ENCODE measurements at regions not wholly inside any gene's neighbourhood (a gene's known extent, or its start where the extent isn't known, plus 50 kb on each side); places are given as distances from the start of the nearest gene placed in this dataset.

DNA sequence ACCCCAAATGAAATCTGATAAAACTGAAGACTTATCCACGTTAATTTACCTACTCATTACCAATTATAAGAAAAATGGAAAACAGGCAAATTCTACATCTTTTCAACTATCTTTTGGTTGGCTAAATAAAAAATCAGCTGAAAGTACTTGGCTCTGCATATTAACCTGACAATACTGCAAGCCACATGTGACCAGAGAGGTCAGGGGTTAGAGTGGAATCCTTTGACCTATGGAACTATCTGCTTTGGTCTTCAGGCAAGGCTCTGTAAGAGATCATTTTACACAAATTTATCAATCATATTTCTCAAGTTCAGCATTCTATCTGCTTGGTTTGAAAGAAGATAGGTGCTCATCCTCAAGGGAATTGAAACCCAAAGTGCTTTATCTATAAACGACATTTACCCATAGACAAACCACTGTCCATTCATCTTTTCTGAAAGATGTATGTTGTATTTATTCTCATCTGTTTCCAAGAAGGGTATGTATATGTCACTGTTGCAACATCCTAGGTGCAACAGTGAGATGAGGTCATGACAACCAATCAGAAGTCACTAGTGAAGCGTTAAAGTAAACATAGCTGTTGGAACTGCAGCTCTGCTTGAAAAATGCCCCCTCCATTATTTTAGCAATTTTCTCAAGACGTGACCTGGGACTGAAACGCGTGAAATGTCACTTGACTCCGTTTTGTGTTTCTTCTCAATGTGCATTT, 144.9 kb upstream of the POU5F2 start (continued):
- TF ChIP-seq, protein P1, sequence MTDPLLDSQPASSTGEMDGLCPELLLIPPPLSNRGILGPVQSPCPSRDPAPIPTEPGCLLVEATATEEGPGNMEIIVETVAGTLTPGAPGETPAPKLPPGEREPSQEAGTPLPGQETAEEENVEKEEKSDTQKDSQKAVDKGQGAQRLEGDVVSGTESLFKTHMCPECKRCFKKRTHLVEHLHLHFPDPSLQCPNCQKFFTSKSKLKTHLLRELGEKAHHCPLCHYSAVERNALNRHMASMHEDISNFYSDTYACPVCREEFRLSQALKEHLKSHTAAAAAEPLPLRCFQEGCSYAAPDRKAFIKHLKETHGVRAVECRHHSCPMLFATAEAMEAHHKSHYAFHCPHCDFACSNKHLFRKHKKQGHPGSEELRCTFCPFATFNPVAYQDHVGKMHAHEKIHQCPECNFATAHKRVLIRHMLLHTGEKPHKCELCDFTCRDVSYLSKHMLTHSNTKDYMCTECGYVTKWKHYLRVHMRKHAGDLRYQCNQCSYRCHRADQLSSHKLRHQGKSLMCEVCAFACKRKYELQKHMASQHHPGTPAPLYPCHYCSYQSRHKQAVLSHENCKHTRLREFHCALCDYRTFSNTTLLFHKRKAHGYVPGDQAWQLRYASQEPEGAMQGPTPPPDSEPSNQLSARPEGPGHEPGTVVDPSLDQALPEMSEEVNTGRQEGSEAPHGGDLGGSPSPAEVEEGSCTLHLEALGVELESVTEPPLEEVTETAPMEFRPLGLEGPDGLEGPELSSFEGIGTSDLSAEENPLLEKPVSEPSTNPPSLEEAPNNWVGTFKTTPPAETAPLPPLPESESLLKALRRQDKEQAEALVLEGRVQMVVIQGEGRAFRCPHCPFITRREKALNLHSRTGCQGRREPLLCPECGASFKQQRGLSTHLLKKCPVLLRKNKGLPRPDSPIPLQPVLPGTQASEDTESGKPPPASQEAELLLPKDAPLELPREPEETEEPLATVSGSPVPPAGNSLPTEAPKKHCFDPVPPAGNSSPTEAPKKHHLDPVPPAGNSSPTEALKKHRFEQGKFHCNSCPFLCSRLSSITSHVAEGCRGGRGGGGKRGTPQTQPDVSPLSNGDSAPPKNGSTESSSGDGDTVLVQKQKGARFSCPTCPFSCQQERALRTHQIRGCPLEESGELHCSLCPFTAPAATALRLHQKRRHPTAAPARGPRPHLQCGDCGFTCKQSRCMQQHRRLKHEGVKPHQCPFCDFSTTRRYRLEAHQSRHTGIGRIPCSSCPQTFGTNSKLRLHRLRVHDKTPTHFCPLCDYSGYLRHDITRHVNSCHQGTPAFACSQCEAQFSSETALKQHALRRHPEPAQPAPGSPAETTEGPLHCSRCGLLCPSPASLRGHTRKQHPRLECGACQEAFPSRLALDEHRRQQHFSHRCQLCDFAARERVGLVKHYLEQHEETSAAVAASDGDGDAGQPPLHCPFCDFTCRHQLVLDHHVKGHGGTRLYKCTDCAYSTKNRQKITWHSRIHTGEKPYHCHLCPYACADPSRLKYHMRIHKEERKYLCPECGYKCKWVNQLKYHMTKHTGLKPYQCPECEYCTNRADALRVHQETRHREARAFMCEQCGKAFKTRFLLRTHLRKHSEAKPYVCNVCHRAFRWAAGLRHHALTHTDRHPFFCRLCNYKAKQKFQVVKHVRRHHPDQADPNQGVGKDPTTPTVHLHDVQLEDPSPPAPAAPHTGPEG (CRISPR knock-in tag; IDR thresholded peaks at IDR 0.05): no peak
- TF ChIP-seq TCF7 (IDR thresholded peaks at IDR 0.05; ENCODE audit: low read depth) (no peak), ZNF224 (CRISPR knock-in tag; IDR thresholded peaks at IDR 0.05) (no peak)

DNA sequence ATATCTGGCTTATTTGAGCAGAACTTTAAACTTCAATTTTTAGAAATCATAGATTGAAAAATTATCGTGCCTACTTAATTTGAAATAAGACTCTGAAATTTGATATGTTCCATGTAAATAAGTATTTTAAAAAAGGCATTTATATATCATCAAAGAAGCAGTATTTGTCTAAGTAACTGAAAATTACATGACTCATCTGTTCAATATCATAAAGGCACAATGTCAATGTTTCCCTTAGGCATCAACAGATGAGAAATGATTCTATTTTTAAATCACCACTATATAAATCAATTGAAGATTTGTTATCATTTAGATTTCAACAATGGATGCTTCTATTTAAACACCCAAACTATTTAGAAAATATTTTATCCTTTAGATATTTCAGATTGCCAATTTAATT, 142.9 kb upstream of the POU5F2 start:
- intact Hi-C loops (cut with micrococcal nuclease; ENCODE audit: unreplicated experiment): no loop called here
- Histone ChIP-seq H3K27me3 (ENCODE audit: control insufficient read depth in 1 of 2, insufficient read depth in 2 of 2, low read length in 2 of 2) (no peaks in the 10 kb centered on the region), H3K4me2 (ENCODE audit: low read depth, low read length) (no peak overlapping the region), H2AFZ (ENCODE audit: low read length) (no peak overlapping the region), H3K4me1 (ENCODE audit: insufficient read depth, low read length) (peaks cover 19% of the 10 kb centered on the region), H3K4me3 (replicated peaks in 1 of 3; ENCODE audit: insufficient read depth in 1 of 3, low read depth in 2 of 3, low read length in 3 of 3) (no peak overlapping the region), H4K20me1 (ENCODE audit: insufficient read depth, low read length) (no peaks in the 10 kb centered on the region), H3K36me3 (replicated peaks in 1 of 2; ENCODE audit: control insufficient read depth in 1 of 2, insufficient read depth in 2 of 2, low read length in 2 of 2) (no peaks in the 10 kb centered on the region), H3K9me3 (ENCODE audit: low read length) (no peaks in the 10 kb centered on the region), H3K79me2 (ENCODE audit: insufficient read depth, low read length) (no peaks in the 10 kb centered on the region), H3K9ac (ENCODE audit: insufficient read depth, low read depth, low read length) (no peak overlapping the region), H3K27ac (ENCODE audit: extremely low read length, insufficient read depth, low read length) (no peak overlapping the region)
- FAIRE-seq (no peak), ATAC-seq (no peak), DNase-seq (ENCODE audit: low spot score) (no peak)
- BruUV-seq (replicated peaks): no TSS peak
- CTCF ChIA-PET (ENCODE audit: low intra/inter-chr PET ratio, low total read pairs): no interaction called here
- in situ Hi-C loops (cut with HindIII; ENCODE audit: extremely low pct_ligation_motif_present, low pct_unique_long_range_greater_than_20kb): no loop called here
- POLR2A ChIA-PET: no interaction called here
- WGBS (ENCODE audit: low lambda C conversion rate): 95% methylated on average over 1 of the region's 1 CpG
- no peak for TF ChIP-seq HNRNPK (IDR thresholded peaks at IDR 0.05; ENCODE audit: low read depth, low read length, poor library complexity, severe bottlenecking)
- TF ChIP-seq REXO4 (CRISPR knock-in tag; IDR thresholded peaks at IDR 0.05; ENCODE audit: borderline replicate concordance): no peak
- TF ChIP-seq MTF1 (CRISPR knock-in tag; IDR thresholded peaks at IDR 0.05): no peak
- no peak for TF ChIP-seq ZNF589 (CRISPR knock-in tag; conservative IDR thresholded peaks at IDR 0.05)
- no peak for TF ChIP-seq KDM2A (CRISPR knock-in tag; IDR thresholded peaks at IDR 0.05; ENCODE audit: borderline replicate concordance, low read depth)
- no peak for TF ChIP-seq HMGA1 (CRISPR knock-in tag; conservative IDR thresholded peaks at IDR 0.05)
- TF ChIP-seq, protein P2, sequence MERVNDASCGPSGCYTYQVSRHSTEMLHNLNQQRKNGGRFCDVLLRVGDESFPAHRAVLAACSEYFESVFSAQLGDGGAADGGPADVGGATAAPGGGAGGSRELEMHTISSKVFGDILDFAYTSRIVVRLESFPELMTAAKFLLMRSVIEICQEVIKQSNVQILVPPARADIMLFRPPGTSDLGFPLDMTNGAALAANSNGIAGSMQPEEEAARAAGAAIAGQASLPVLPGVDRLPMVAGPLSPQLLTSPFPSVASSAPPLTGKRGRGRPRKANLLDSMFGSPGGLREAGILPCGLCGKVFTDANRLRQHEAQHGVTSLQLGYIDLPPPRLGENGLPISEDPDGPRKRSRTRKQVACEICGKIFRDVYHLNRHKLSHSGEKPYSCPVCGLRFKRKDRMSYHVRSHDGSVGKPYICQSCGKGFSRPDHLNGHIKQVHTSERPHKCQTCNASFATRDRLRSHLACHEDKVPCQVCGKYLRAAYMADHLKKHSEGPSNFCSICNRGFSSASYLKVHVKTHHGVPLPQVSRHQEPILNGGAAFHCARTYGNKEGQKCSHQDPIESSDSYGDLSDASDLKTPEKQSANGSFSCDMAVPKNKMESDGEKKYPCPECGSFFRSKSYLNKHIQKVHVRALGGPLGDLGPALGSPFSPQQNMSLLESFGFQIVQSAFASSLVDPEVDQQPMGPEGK (CRISPR knock-in tag; IDR thresholded peaks at IDR 0.05): no peak
- TF ChIP-seq ZNF780A (CRISPR knock-in tag; IDR thresholded peaks at IDR 0.05): no peak
- TF ChIP-seq KLF12 (CRISPR knock-in tag; IDR thresholded peaks at IDR 0.05; ENCODE audit: borderline replicate concordance): no peak
- TF ChIP-seq, protein P3, sequence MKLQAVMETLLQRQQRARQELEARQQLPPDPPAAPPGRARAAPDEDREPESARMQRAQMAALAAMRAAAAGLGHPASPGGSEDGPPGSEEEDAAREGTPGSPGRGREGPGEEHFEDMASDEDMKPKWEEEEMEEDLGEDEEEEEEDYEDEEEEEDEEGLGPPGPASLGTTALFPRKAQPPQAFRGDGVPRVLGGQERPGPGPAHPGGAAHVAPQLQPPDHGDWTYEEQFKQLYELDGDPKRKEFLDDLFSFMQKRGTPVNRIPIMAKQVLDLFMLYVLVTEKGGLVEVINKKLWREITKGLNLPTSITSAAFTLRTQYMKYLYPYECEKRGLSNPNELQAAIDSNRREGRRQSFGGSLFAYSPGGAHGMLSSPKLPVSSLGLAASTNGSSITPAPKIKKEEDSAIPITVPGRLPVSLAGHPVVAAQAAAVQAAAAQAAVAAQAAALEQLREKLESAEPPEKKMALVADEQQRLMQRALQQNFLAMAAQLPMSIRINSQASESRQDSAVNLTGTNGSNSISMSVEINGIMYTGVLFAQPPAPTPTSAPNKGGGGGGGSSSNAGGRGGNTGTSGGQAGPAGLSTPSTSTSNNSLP (IDR thresholded peaks at IDR 0.05; ENCODE audit: low read depth, low read length): no peak
- TF ChIP-seq GATA4 (IDR thresholded peaks at IDR 0.05; ENCODE audit: borderline replicate concordance, low read depth): no peak

Data from HepG2 (cell line).